HG03571 (cell line): ENCODE measurements at regions not wholly inside any gene's neighbourhood (a gene's known extent, or its start where the extent isn't known, plus 50 kb on each side); places are given as distances from the start of the nearest gene placed in this dataset.

Experiments
- ATAC-seq: cut with Tn5 transposase; IDR thresholded peaks from one replicate; pipeline ENCODE4 v1.9.1; 2021; ENCODE audit not compliant: unreplicated experiment

- no peak for ATAC-seq
These were observed 193.5 kb upstream of the CNR1 start for GRCh38 chr6:88359530-88360202.

- ATAC-seq = no peak
These were observed 192.7 kb upstream of the CNR1 start for GRCh38 chr6:88358846-88359245.

GRCh38 chr6:88349511-88349910 lies 183.4 kb upstream of the CNR1 start:
- ATAC-seq = no peak

- ATAC-seq = no peak
These were observed 176.2 kb upstream of the CNR1 start for GRCh38 chr6:88342336-88342735.

GRCh38 chr6:88339761-88340160 lies 173.6 kb upstream of the CNR1 start:
- no peak for ATAC-seq

GRCh38 chr6:88321306-88321705 lies 155.2 kb upstream of the CNR1 start:
- ATAC-seq = no peak

GRCh38 chr6:88311561-88311960 lies 145.4 kb upstream of the CNR1 start:
- ATAC-seq = no peak

GRCh38 chr6:88304520-88304919 lies 138.4 kb upstream of the CNR1 start:
- no peak for ATAC-seq

GRCh38 chr6:88302769-88303225 lies 136.7 kb upstream of the CNR1 start:
- ATAC-seq = no peak

GRCh38 chr6:88301888-88302768 lies 136.0 kb upstream of the CNR1 start:
- no peak for ATAC-seq

GRCh38 chr6:88301256-88301655 lies 135.1 kb upstream of the CNR1 start:
- no peak for ATAC-seq

GRCh38 chr6:88298066-88298845 lies 132.1 kb upstream of the CNR1 start:
- no peak for ATAC-seq

GRCh38 chr6:88296694-88297093 lies 130.5 kb upstream of the CNR1 start:
- ATAC-seq = no peak

- ATAC-seq = no peak
These were observed 129.5 kb upstream of the CNR1 start for GRCh38 chr6:88295663-88296062.

GRCh38 chr6:88294702-88295101 lies 128.6 kb upstream of the CNR1 start:
- no peak for ATAC-seq

GRCh38 chr6:88290411-88290810 lies 124.3 kb upstream of the CNR1 start:
- ATAC-seq = no peak

GRCh38 chr6:88287696-88288095 lies 121.5 kb upstream of the CNR1 start:
- no peak for ATAC-seq

GRCh38 chr6:88276331-88276730 lies 110.2 kb upstream of the CNR1 start:
- no peak for ATAC-seq

GRCh38 chr6:88268508-88268907 lies 102.4 kb upstream of the CNR1 start:
- ATAC-seq = no peak

- ATAC-seq = no peak
These were observed 100.0 kb upstream of the CNR1 start for GRCh38 chr6:88266126-88266525.

GRCh38 chr6:88263591-88263990 lies 97.4 kb upstream of the CNR1 start:
- no peak for ATAC-seq

- ATAC-seq = no peak
These were observed 96.2 kb upstream of the CNR1 start for GRCh38 chr6:88262332-88262731.
